Stimulated activated CD4-positive, alpha-beta T cell treated with anti-CD3 and anti-CD28 coated beads, Interleukin-12 subunit alpha, Interleukin-12 subunit beta, amount 100 ng/mL, for 48 hours (primary cell): ENCODE measurements at regions not wholly inside any gene's neighbourhood (a gene's known extent, or its start where the extent isn't known, plus 50 kb on each side); places are given as distances from the start of the nearest gene placed in this dataset.

Source experiments
- DNase-seq, 3 donors: peaks; one replicate each; pipeline ENCODE4 v3.0.0-alpha.2; 2020; ENCODE audit warnings: low read depth in 2 of 3, low spot score in 1 of 3

DNA sequence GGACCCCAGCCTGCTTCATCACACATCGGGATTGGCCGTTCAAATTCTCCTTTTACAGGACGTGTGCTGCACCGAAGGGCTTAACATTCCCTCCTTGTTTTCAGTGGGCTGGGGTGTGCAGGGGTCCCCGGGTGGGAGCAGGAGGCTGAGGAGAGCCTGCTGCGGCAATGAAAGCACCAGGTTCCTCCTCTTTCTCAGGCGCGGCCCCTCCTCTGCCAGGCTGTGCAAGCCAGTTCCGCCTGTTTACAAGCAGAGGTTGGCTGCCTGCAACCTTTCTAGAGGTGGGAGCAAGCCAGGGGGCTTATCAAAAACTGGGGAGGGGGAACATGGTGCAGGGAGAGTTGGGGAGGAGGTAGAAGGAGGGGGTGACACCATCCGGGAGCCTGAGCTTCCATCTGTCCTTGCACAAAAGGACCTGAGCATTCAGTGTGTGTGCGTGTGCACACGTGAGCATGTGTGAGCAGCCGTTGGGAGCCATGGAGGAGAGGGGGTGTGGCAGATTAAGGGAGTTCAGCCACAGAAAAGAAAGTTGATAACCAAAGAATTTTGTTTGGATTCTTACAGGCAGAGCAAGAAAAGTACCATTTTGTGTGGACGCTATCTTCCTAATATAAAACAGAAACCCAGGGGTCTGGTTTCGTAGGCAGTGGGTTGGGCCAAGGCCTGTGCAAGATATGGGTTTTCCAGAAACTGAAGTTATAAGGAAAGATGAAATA is 108.8 kb upstream of the RFLNA start:
- DNase-seq, result no peak

- DNase-seq, result no peak
These were observed 106.8 kb upstream of the RFLNA start for GRCh38 chr12:124188084-124188483.

DNA sequence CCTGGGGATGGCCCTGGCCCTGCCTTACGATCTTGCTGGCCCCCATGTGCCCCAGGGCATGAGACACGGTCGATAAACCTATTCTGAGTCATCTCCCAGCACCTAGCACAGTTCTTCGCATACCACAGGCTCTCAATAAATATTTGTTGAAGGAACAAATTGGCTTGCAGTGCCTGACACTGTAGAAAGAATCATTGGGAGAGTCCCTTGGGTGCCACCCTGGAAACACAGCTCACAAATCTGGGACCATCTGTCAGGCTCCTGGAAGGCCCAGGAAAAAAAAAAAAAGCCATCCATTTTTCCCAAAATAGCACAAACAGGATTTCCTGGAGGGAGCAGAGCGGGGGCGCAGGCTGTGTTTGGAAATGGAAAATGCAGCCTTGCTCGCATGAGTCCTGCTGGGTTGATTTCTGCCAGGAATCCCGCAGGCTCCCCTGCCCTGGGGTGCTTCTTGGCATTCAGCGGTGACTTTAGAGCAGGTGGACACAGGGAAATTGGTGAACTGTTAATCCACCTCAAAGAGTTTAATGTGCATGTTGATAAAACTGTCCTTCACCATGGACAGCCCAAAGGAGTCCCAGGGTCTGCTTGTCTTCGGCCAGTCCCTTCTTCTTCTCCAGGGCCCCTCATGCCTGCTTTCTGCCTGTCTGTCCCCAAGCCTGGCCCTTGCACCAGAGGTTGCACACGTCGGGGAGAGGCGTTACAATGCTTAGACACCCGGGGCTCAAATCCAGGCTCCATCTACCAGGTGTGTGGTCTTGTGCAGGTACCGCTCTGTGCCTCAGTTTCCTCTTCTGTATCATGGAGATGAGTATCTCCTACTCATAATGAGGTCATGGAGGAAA is 106.1 kb upstream of the RFLNA start:
- no peak for DNase-seq

GRCh38 chr12:124190312-124191023 is 104.4 kb upstream of the RFLNA start:
- DNase-seq, result no peak

- no peak for DNase-seq
These were observed 103.9 kb upstream of the RFLNA start for GRCh38 chr12:124191024-124191359.

GRCh38 chr12:124191966-124192365 is 102.9 kb upstream of the RFLNA start:
- no peak for DNase-seq

DNA sequence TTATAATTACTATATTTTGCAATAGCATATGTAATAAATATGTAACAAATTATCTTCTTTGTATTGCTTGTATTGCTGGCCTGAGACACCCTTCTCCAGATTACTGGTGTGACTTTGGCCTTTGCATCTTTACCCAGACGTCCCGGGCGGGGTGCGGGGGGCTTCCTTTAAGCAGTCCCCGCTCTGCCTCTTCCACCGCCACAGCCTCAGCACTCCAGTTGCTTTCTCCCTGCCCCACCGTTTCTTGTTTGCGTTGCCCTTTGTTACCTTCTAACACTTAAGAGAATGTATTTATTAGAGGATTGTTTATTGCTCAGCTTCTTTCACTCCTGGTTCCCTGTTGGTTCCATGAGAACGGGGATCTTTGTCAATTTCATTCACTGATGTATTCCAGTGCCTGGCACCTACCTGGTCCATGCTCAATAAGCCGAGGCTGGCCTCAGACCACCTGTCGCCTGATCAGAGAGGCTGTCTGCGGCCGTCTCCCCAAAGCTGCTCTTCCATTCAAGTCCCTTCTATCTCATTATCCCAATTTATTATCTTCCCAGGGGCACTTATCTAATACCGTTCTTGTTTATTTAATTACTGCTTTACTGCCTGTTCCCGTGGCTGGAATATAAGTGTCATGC is 100.5 kb upstream of the RFLNA start:
- DNase-seq, result no peak

DNA sequence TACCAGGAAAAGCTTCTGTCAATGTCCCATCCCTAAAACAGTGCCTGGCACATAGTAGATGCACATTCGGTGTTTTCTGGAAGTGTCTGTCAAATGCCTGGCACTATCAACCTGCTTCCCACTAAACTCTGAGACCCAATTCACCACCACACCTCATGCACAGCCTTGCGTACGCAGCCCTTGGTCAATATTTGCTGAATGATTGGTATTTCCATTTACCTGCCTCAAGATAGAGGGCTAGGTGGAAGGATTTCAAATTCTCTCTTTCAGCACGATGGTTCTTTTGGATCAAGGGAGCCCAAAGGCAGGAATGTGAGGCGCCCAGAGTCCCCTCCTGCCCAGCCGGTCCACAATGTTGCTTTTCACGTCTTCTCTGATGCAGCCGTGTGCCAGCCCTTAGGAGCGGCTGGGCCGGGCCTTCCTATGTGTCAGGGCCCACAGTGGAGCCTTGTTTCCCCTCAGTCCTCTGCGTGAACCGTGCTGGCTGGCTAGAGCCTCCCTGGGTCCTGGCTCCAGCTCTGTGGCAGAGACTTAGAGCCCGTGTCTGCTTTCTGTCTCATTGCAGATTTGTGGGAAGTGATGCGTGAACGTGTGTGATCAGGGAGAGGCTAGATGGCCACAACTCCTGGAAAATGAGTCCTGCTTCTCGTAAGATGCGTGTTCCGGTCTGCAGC is 99.9 kb upstream of the RFLNA start:
- no peak for DNase-seq

DNA sequence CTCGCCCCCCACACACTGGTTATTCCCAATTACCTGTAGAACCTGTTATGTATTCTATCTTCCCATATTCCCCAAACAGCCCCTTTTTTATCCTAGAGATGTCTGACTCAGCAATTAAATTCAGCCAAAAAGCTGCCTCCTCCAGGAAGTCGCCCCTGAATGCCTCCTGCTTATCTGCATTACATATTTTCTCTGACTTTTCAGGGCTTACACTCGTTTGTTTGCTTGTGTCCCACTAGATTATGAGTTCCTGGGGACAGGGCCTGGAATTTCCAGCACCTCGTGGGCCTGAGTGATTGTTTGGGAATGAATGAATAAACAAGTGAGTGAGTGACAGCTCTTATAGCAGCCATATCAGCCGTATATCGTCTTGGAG is 99.3 kb upstream of the RFLNA start:
- DNase-seq, result no peak

GRCh38 chr12:124196236-124196635 is 98.7 kb upstream of the RFLNA start:
- no peak for DNase-seq

DNA sequence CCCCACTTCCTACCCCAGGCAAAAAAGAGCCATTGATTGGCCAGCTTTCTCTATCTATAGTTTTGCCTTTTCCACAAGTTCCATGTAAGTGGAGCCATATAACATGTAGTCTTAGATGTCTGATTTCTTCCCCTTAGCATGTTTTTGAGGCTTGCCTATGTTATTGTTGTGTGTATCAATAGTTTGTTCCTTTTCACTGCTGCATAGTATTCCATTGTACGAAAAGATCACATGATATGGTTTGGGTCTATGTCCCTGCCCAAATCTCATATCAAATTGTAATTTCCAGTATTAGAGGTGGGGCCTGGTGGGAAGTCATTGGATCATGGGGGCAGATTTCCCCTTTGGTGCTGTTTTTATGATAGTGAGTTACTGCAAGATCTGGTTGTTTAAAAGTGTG is 93.6 kb upstream of the RFLNA start:
- DNase-seq, result no peak

DNA sequence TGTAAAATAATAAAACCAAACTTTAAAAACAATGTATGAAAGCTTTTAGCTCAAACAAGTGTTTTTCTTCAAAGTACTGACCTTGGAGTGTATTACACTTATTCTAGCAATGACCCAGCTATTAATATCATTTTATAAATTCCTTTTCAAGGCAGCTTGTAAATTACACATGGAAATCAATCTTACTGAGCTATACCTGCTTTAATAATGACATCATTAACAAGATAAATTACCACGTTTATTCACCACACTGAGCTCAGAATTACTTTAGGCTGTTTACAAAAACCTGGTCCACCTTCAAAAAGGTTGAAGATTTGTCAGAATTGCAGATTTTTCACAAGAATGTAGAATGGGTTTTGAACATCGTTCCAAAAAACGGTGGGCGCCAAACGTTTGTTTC is 91.7 kb upstream of the RFLNA start:
- no peak for DNase-seq

- DNase-seq, result no peak
These were observed 89.5 kb upstream of the RFLNA start for GRCh38 chr12:124205405-124205804.

GRCh38 chr12:124207049-124207448 is 87.8 kb upstream of the RFLNA start:
- DNase-seq, result no peak

GRCh38 chr12:124207617-124208016 is 87.3 kb upstream of the RFLNA start:
- DNase-seq, result no peak

DNA sequence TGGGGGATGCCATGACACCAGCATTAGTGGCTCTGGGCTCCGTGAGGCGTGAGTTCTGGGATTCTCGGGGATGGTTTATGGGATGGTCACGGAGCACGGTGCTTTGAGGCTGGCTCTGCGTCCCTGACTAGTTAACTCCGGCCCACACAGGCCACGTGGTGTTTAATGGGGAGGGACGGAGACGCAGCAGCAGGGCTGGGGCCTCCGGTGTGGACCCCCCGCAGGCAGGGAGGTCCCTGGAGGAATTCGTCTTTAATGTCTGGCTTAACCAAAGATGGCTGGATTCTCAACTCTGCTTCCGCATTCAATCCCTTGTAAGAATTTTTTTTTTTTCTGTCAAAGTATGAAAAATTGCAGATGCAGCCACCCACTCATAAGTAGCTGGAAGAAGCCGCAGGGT is 86.4 kb upstream of the RFLNA start:
- DNase-seq, result no peak

- no peak for DNase-seq
These were observed 83.8 kb upstream of the RFLNA start for GRCh38 chr12:124210991-124211577.

- no peak for DNase-seq
These were observed 83.1 kb upstream of the RFLNA start for GRCh38 chr12:124211753-124212152.

DNA sequence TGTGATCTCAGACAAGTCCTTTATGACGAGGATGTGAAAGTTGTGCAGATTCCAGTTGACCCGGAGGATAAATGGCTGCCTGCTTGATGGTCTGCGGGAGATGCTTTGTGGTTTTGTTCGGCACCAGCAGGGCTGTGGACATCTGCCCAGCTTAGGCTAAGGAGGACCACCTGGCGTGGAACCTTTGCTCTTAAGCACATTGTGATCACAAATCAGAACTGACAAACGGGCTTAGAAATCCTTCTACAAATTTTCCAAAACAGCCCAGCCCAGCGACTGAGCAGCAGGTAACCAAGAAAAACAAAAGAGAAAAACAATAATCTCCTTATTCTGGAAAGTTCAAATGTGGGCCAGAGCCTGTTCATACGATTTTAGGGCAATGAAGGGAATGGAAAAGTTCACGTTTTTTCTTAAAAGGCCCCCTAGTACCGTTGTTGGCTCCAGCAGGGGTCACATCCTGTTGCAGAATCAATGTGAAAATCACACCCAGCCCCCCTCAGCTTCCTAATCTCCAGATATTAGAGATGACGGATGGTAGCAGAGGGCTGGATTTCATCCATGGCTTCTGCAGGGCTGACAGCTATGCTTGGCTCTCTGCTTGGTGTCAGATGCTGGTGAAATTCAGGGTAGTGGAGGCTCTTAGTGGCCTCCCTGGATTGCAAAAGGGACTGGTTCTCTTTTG is 81.1 kb upstream of the RFLNA start:
- no peak for DNase-seq

DNA sequence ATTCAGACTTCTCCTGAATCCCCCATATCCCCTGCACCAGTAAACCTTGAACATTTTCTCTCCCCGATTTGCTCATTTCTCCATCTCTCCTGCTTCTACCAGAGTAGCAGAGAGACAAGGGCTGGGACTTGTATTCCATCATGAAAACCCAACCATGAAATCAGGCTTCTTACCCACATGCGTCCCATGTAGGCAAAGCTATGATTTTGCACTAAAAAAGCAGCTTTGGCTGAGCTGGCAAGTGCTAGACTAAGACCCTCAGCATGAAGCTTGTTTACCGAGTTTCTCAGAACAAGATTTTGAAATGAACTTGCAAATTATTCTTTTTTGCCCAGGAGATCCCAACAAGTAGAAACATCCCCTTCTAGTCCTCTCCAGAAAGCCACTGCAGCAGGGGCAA is 80.3 kb upstream of the RFLNA start:
- DNase-seq, result no peak
